HG03139 (cell line): ENCODE measurements at regions not wholly inside any gene's neighbourhood (a gene's known extent, or its start where the extent isn't known, plus 50 kb on each side); places are given as distances from the start of the nearest gene placed in this dataset.
"Not testable (repeated sequence)": the region's sequence is repeated elsewhere in the genome, so short reads cannot be mapped to it uniquely, and the experiment has no call there.

Source experiments
- ATAC-seq: cut with Tn5 transposase; IDR thresholded peaks from one replicate; pipeline ENCODE4 v1.9.1; 2021; ENCODE audit not compliant: unreplicated experiment

GRCh38 chr6:112863753-112864152 lies 516.6 kb downstream of the RFPL4B start:
- ATAC-seq, result no peak

DNA sequence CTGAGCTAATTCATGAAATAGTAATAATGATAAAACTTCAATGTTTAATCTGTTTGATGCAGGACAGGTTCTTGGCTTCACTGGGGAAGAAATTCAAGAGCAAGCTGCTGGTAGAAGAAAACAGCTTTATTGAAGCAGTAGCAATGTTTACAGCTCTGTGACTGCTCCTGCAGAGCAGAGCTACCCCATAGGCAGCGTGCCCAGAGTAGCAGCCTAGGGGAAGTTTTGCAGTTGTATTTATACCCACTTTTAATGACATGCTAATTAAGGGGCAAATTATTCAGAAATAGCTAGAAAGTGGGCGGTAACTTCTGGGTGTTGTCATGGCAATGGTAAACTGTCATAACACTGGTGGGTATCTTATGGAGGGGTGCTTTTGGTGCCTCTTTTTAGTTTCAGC lies 518.0 kb downstream of the RFPL4B start:
- no peak for ATAC-seq

DNA sequence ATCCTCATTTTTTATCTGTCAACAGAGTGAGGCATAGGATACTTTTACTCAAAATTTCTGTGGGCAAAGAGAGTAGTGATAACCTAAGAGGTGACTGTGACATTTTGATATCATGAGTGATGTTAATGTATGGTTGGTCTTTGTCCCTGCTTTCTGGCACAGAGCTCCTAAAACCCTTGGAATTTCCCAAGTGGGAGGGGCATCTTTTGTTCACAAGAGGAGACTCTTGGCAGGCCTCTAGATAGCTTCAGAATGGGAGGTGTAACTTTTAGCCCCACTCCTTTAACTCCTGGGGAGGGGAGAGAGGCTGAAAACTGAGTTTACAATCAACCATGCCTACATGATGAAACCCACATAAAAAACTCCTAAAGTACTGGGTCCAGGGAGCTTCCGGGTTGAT lies 527.8 kb downstream of the RFPL4B start:
- no peak for ATAC-seq

DNA sequence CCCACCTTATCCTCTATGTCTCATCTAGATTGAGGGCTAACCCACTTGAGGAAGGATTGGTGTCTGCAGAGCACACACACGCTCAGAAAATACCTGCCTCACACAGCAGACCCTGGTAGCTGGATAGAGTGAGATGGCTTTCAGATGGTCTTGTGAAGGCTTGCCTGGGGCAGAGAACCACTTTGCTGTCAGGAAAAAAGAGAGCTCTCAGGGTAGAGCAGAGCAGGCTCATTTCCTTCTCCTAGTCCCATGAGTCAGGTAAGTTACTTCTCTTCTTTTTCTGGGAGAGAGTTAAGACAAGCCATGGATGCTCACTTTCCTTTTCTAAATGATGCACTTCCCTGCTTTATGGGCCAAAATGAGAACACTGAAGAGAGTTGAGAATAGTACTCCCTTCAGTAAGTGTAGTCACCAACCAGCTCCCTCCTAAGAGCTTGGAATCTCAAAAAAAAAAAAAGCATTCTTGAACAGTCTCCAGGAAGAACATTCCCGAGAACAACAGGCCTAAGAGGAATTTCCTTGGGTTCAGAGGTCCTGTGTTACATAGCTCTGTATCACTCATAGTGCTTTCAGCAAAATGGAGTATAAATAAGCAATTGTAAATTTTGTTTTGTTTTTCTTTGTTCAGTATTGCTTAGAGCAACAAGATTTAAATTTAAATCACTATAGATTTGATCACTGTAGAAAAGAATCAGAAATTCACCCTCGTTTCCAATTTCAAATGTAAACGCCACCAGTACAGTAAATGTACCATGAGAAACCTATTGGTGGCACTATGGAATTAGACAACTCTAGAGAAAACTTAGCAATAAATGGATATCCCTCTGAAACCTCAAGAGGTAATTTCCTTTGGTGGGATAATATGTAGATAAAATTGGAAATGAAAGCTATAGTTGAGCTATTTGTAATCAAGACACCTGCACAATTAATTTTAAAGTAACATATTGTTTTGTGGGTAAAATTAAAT lies 530.3 kb downstream of the RFPL4B start:
- no peak for ATAC-seq

GRCh38 chr6:112879920-112880413 lies 532.8 kb downstream of the RFPL4B start:
- no peak for ATAC-seq

- ATAC-seq, result no peak
Observed at GRCh38 chr6:112881027-112881426, 533.9 kb downstream of the RFPL4B start.

DNA sequence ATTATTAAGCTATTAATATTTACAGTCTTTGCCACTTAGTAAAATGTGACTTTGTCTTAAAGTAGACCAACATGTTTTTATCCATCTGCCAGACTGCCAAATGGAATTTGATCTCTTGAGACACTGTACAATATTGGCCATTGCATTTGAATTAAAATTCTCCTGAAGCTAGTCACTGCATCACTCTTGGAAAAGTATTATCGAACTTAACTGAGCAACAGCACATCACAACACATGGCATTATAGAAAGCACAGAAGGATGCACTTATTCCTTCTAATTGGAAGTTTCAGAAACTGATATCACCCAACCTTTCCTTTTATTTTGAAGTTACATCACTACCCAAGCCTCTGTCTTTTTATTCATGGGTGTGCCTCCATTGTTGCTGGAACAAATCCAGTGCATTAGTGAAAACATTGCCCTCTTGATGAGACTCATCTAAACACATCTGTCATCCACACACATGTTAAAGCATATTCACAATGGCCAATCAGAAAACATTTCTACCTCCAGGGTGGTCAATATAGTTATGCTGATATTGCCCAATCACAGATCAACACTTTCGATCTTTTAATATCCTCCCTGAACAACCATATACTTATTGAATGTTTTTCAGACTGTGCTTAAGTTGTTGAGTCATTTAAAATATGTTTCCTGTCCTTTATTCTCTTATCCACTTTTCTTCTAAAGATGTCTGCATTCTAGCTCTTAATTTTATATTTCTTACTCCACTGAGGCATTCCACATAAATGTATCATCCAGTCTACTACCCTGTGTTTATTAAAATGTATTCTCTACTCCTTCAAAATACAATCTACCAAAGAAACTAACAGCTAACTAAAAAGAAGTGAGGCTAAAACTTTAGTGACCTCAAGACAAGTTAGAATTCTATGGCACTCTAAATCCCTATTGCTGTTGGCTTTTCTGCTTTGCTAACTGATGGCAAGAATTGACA lies 535.0 kb downstream of the RFPL4B start:
- ATAC-seq, result no peak

DNA sequence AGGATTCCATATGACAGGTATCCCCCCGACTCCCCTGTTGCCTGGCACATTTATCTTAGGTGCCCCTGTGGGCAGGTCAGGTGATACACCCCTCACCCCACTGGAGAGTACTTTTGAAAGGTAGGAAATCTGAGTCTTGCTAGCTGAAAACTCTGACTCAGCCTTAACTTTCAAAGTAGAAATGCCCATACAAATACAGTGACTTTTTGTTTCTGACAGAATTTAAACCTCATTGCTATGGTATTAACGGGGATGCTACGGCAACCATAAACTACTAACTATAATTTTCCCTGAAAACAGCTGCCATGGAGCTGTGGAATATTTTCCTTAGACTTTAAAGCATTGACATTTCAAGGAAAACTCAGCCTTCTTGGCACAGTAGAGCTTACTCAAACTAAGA lies 536.0 kb downstream of the RFPL4B start:
- ATAC-seq, result no peak

- no peak for ATAC-seq
Observed at GRCh38 chr6:112886415-112886814, 539.3 kb downstream of the RFPL4B start.

DNA sequence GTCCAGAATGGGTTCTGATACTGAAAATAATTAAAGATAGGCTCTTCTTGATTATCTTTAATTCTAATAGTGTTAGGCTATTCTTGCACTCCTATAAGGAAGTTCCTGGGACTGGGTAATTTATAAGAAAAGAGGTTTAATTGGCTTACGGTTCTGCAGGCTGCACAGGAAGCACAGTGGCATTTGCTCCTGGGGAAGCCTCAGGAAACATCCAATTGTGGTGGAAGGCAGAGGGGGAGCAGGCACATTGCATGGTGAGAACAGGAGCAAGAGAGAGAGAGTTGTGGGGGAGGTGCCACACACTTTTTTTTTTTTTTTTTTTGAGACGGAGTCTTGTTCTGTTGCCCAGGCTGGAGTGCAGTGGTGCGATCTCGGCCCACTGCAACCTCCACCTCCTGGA lies 540.3 kb downstream of the RFPL4B start:
- not testable (repeated sequence) for ATAC-seq

DNA sequence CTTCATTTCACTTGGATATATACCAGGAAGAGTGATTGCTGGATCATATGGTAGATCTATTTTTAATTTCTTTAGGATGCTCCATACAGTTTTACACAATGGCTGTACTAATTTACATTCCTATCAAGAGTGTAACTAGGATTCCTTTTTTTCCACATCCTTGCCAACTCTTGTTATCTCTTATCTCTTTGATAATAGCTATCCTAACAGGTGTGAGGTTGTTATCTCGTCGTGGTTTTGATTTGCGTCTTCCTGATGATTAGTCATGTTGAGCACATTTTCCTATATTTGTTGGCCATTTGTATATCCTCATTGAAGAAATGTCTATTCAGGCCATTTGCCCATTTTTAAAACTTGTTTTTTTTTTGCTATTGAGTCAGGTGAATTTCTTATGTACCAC lies 552.4 kb downstream of the RFPL4B start:
- ATAC-seq, result no peak

- ATAC-seq, result no peak
Observed at GRCh38 chr6:112903361-112903760, 556.2 kb downstream of the RFPL4B start.

DNA sequence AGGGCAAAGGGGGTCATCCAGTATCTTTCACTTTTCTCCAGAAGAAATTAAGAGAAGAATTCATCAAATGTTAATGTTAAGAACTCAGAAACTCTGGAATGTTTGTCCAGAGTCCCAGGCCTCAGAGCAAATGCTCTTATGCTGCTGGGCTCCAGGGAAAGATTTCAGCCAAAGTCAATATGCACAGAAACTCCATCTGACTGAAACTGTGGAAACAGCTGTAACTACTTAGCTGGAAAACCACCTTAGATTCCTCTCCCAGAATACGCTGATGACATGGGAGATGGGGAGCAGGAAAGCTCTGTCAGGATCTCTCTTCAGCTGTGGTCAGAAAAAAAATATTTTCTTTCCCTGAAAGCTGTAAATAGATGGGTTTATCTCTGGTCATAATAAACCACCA lies 559.6 kb downstream of the RFPL4B start:
- ATAC-seq, result no peak

DNA sequence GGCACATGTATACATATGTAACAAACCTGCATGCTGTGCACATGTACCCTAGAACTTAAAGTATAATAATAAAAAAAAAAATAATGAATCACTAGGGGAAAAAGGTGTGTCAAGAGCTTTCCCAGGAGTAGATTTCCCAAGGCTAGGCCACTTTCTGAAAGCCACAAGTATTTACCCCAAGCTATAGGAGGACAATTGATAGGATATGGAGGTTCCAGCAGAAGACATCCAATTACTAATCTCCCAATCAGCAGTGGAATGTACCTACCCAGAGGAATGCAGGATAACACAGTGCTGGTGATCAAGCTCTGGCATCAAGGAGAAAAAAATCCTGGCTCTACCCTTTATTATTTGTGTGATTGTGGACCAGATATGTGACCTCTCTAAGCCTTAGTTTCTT lies 562.7 kb downstream of the RFPL4B start:
- ATAC-seq, result no peak

- ATAC-seq, result no peak
Observed at GRCh38 chr6:112910256-112910655, 563.1 kb downstream of the RFPL4B start.

DNA sequence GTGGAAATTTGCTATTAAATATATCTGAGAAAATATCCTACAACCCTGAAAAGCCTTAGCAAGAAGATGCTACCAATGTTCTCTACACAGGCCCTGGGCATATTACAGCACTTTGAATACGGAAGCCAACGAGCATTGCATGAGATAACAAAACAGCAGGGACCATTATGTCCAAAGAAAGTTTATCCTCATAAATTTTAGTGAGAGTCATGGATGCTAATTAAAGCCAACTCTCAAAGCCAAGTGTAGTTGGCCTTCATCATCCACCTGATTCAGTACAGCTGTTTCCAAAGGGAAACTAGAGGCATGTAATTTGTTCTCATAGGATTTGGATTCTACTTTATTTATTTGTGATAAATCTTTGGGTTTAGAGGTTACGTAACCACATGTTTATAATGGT lies 564.8 kb downstream of the RFPL4B start:
- no peak for ATAC-seq

DNA sequence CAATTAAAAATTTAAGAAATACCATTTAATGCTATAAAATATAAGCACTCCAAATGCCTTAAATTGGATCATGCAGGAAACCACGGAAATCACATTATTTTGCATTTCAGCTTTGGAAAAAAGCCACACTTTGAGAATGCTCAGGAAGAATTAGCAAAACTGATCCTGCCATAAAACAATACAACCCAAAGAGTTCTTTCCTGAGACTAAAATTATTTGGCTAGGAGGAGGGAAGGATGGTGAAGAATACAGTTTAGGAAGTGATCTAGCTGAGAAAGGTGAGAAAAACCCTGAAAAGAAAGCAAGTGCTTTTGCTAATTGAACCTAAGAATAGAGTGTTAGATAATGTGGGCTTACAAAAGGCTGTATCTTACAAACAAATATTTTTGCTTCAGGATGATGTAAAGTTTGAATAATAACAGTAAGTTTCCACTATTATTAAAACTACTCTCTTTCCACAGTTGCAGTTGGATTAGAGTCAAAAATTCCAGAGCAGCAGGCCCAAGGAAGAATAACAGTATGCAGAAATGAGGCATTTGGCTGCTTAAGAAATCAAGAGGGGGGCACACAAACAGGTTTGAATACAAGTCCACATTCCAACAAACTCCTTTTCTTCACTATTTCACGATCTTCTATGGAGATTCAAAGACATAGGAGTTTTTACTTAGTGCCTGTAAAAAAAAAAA lies 565.4 kb downstream of the RFPL4B start:
- no peak for ATAC-seq

DNA sequence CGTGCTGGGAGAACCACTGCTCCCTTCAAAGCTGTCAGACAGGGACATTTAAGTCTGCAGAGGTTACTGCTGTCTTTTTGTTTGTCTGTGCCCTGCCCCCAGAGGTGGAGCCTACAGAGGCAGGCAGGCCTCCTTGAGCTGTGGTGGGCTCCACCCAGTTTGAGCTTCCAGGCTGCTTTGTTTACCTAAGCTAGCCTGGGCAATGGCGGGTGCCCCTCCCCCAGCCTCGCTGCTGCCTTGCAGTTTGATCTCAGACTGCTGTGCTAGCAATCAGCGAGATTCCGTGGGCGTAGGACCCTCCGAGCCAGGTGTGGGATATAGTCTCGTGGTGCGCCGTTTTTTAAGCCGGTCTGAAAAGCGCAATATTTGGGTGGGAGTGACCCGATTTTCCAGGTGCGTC lies 572.6 kb downstream of the RFPL4B start:
- not testable (repeated sequence) for ATAC-seq

GRCh38 chr6:112920994-112921393 lies 573.9 kb downstream of the RFPL4B start:
- ATAC-seq, result no peak

- no peak for ATAC-seq
Observed at GRCh38 chr6:112923940-112924587, 576.9 kb downstream of the RFPL4B start.
